H1 (cell line): ENCODE measurements at regions not wholly inside any gene's neighbourhood (a gene's known extent, or its start where the extent isn't known, plus 50 kb on each side); places are given as distances from the start of the nearest gene placed in this dataset.

Experiments used
- CTCF ChIA-PET: fragments of 300-600 bp; sonication (Branson Sonifier 250); formaldehyde crosslinking; loops from one replicate; lab custom pipeline; 2021; ENCODE audit not compliant: partially characterized antibody; lab: Charles Lee
- POLR2A ChIA-PET: fragments of 300-600 bp; sonication (Branson Sonifier 250); formaldehyde crosslinking; loops from one replicate; lab custom pipeline; 2021; ENCODE audit warnings: inconsistent platforms; ENCODE audit not compliant: partially characterized antibody; lab: Charles Lee
- DNase-seq, 2 experiments: peaks; one replicate each; pipeline versions ENCODE4 v3.0.0 to v3.0.0-alpha.2; 2010 to 2022; ENCODE audit warnings: low spot score in 2 of 2, low read depth in 1 of 2, mixed read lengths in 1 of 2
- FAIRE-seq: peaks from 2 replicates; lab custom pipeline; 2011; peaks lifted over from hg19 to GRCh38; lab: Jason Lieb, UNC
- H2AFZ ChIP-seq: 2 replicates; pipeline ENCODE4 v1.8.1; 2012; ENCODE audit warnings: low read length, inconsistent platforms
- H2AK5ac ChIP-seq: 2 replicates; pipeline ENCODE4 v1.6.1; 2013; ENCODE audit warnings: low read depth, low read length
- H2BK120ac ChIP-seq: replicated peaks from 2 replicates; pipeline ENCODE3; 2013; ENCODE audit warnings: low read depth, low read length, inconsistent platforms
- H2BK12ac ChIP-seq: 2 replicates; pipeline ENCODE4 v1.6.1; 2013; ENCODE audit warnings: low read depth, low read length
- H2BK15ac ChIP-seq: 2 replicates; pipeline ENCODE4 v1.6.1; 2013; ENCODE audit warnings: low read length
- H2BK20ac ChIP-seq: 2 replicates; pipeline ENCODE4 v1.6.1; 2013; ENCODE audit warnings: low read length
- H2BK5ac ChIP-seq: 2 replicates; pipeline ENCODE4 v1.6.1; 2013; ENCODE audit warnings: low read depth, low read length
- H3K14ac ChIP-seq: 2 replicates; pipeline ENCODE4 v1.6.1; 2013; ENCODE audit warnings: inconsistent platforms; ENCODE audit not compliant: insufficient read length
- H3K18ac ChIP-seq: 2 replicates; pipeline ENCODE4 v1.6.1; 2013; ENCODE audit warnings: low read length; ENCODE audit errors: extremely low read depth
- H3K23ac ChIP-seq: 2 replicates; pipeline ENCODE4 v1.6.1; 2013; ENCODE audit warnings: inconsistent platforms; ENCODE audit not compliant: insufficient read length
- H3K23me2 ChIP-seq: 2 replicates; pipeline ENCODE4 v1.6.1; 2013; ENCODE audit warnings: low read depth, low read length
- H3K27ac ChIP-seq: 2 replicates; pipeline ENCODE4 v1.6.1; 2011; ENCODE audit warnings: low read depth, low read length, inconsistent platforms
- H3K27me3 ChIP-seq, 4 experiments: replicated peaks in 1 of 4; 1 replicate in 1 of 4; 2 replicates in 3 of 4; pipeline versions ENCODE4 v1.6.1 to v1.8.1; 2011 to 2013; ENCODE audit warnings: low read length in 3 of 4, mild to moderate bottlenecking in 3 of 4, inconsistent platforms in 2 of 4, mixed read lengths in 2 of 4, moderate library complexity in 1 of 4; ENCODE audit not compliant: control insufficient read depth in 3 of 4, insufficient read depth in 3 of 4; ENCODE audit errors: extremely low read depth in 1 of 4
- H3K36me3 ChIP-seq, 4 experiments: 2 replicates each; pipeline versions ENCODE4 v1.6.1 to v1.8.1; 2011 to 2013; ENCODE audit warnings: mild to moderate bottlenecking in 4 of 4, low read length in 3 of 4, moderate library complexity in 2 of 4, control low read depth in 1 of 4, inconsistent platforms in 1 of 4; ENCODE audit not compliant: insufficient read depth in 4 of 4, control insufficient read depth in 2 of 4
- H3K4ac ChIP-seq: replicated peaks from 2 replicates; pipeline ENCODE3; 2013; ENCODE audit warnings: low read length, low read depth, mixed read lengths, inconsistent platforms; ENCODE audit not compliant: insufficient read length
- H3K4me1 ChIP-seq, 4 experiments: replicated peaks in 1 of 4; 1 replicate in 1 of 4; 2 replicates in 3 of 4; pipeline versions ENCODE4 v1.6.1 to v1.8.1; 2011 to 2013; ENCODE audit warnings: low read length in 3 of 4, inconsistent platforms in 2 of 4, mixed read lengths in 1 of 4; ENCODE audit not compliant: insufficient read depth in 4 of 4, control insufficient read depth in 3 of 4
- H3K4me2 ChIP-seq, 2 experiments: 2 replicates each; pipeline versions ENCODE4 v1.6.1 to v1.8.1; 2011 to 2013; ENCODE audit warnings: low read depth in 2 of 2, low read length in 2 of 2, control low read depth in 1 of 2, inconsistent platforms in 1 of 2, mild to moderate bottlenecking in 1 of 2; ENCODE audit not compliant: insufficient read depth in 1 of 2
- H3K4me3 ChIP-seq, 4 experiments: fragments of 200-600, 300-600 bp in 1 of 4; sonication (generic), shearing (Covaris generic), sonication (Bioruptor Twin) in 1 of 4; 2 replicates each; pipeline versions ENCODE4 v1.5.1 to v1.8.1; 2011 to 2016; ENCODE audit warnings: low read length in 4 of 4, low read depth in 3 of 4, control low read depth in 2 of 4, inconsistent platforms in 2 of 4, mild to moderate bottlenecking in 2 of 4, mixed read lengths in 1 of 4, moderate library complexity in 1 of 4; ENCODE audit not compliant: insufficient read depth in 2 of 4; ENCODE audit errors: extremely low read depth in 1 of 4
- H3K56ac ChIP-seq: replicated peaks from 2 replicates; pipeline ENCODE3; 2013; ENCODE audit warnings: low read depth, mild to moderate bottlenecking, mixed read lengths, low read length, inconsistent platforms; ENCODE audit not compliant: insufficient read length
- H3K79me1 ChIP-seq: 2 replicates; pipeline ENCODE4 v1.6.1; 2013; ENCODE audit warnings: low read depth, low read length, control low read depth
- H3K79me2 ChIP-seq, 2 experiments: 2 replicates each; pipeline versions ENCODE4 v1.6.1 to v1.8.1; 2012 to 2013; ENCODE audit warnings: low read length in 2 of 2, mild to moderate bottlenecking in 2 of 2, inconsistent platforms in 1 of 2; ENCODE audit not compliant: insufficient read depth in 2 of 2, control insufficient read depth in 1 of 2
- H3K9ac ChIP-seq, 4 experiments: replicated peaks in 1 of 4; 1 replicate in 1 of 4; 2 replicates in 3 of 4; pipeline versions ENCODE4 v1.6.1 to v1.8.1; 2011 to 2013; ENCODE audit warnings: low read depth in 3 of 4, low read length in 3 of 4, control low read depth in 2 of 4, mild to moderate bottlenecking in 2 of 4, moderate library complexity in 2 of 4, inconsistent platforms in 1 of 4; ENCODE audit errors: extremely low read depth in 1 of 4
- H3K9me3 ChIP-seq, 2 experiments: 2 replicates each; pipeline versions ENCODE4 v1.6.1 to v1.8.1; 2012 to 2013; ENCODE audit warnings: mild to moderate bottlenecking in 2 of 2, moderate library complexity in 2 of 2, control low read depth in 1 of 2, inconsistent platforms in 1 of 2, low read depth in 1 of 2, low read length in 1 of 2, mixed read lengths in 1 of 2; ENCODE audit not compliant: insufficient read depth in 2 of 2
- H4K20me1 ChIP-seq, 2 experiments: replicated peaks in 1 of 2; 2 replicates each; pipeline versions ENCODE3 to v1.8.1; 2011 to 2013; ENCODE audit warnings: inconsistent platforms in 2 of 2, low read length in 2 of 2, mild to moderate bottlenecking in 1 of 2; ENCODE audit not compliant: insufficient read depth in 2 of 2, control insufficient read depth in 1 of 2
- H4K5ac ChIP-seq: 2 replicates; pipeline ENCODE4 v1.6.1; 2013; ENCODE audit warnings: low read length, low read depth, mixed read lengths, inconsistent platforms; ENCODE audit not compliant: insufficient read length
- H4K8ac ChIP-seq: 2 replicates; pipeline ENCODE4 v1.8.0; 2013; ENCODE audit warnings: mild to moderate bottlenecking, moderate library complexity, low read length, inconsistent platforms; ENCODE audit not compliant: insufficient read depth; ENCODE audit errors: extremely low read depth
- H4K91ac ChIP-seq: replicated peaks from 2 replicates; pipeline ENCODE3; 2013; ENCODE audit warnings: low read length, mixed read lengths, inconsistent platforms; ENCODE audit not compliant: insufficient read length
- CREB1 ChIP-seq: IDR thresholded peaks from 2 replicates; pipeline ENCODE4 v1.6.1; 2012; ENCODE audit warnings: inconsistent platforms
- POLR2A ChIP-seq, 2 experiments: IDR thresholded peaks; 1 replicate in 1 of 2; 2 replicates in 1 of 2; pipeline ENCODE4 v1.6.1; 2011; ENCODE audit warnings: low read depth in 2 of 2, low read length in 2 of 2, mild to moderate bottlenecking in 2 of 2; ENCODE audit errors: control extremely low read depth in 1 of 2
- RXRA ChIP-seq: IDR thresholded peaks from 2 replicates; pipeline ENCODE4 v1.6.1; 2011; ENCODE audit warnings: low read depth, mild to moderate bottlenecking, low read length, moderate library complexity; ENCODE audit not compliant: insufficient read depth
- TEAD4 ChIP-seq: IDR thresholded peaks from 2 replicates; pipeline ENCODE4 v1.6.1; 2012; ENCODE audit warnings: low read depth, low read length, inconsistent platforms, mixed read lengths
- ZNF274 ChIP-seq: IDR thresholded peaks from 2 replicates; pipeline ENCODE4 v1.7.0; 2012; ENCODE audit warnings: low read length, borderline replicate concordance; ENCODE audit errors: extremely low read depth
- TF ChIP-seq, protein P1 (sequence below): IDR thresholded peaks from 2 replicates; pipeline ENCODE4 v1.6.1; 2012; ENCODE audit warnings: low read length, inconsistent platforms

- H2BK120ac ChIP-seq = no peak overlapping the region
- DNase-seq (no peak), FAIRE-seq (no peak)
- no peaks in the 10 kb centered on the region for H3K23me2 ChIP-seq
- no peak overlapping the region for H2BK20ac ChIP-seq
- no peak overlapping the region for H2AK5ac ChIP-seq
- no peak overlapping the region for H4K5ac ChIP-seq
- H2BK15ac ChIP-seq = no peak overlapping the region
- no peak overlapping the region for H3K14ac ChIP-seq
- H3K4me1 ChIP-seq = no peaks in the 10 kb centered on the region
- no peak overlapping the region for H2AFZ ChIP-seq
- no peaks in the 10 kb centered on the region for H3K79me2 ChIP-seq
- H3K23ac ChIP-seq = no peak overlapping the region
- no peak overlapping the region for H2BK12ac ChIP-seq
- no peak overlapping the region for H4K91ac ChIP-seq
- no peak overlapping the region for H3K56ac ChIP-seq
- H3K36me3 ChIP-seq = no peaks in the 10 kb centered on the region
- H3K27ac ChIP-seq = no peak overlapping the region
- H3K18ac ChIP-seq = no peak overlapping the region
- H3K4ac ChIP-seq = no peak overlapping the region
- no peaks in the 10 kb centered on the region for H3K79me1 ChIP-seq
- no peaks in the 10 kb centered on the region for H3K27me3 ChIP-seq
- no peak overlapping the region for H3K4me3 ChIP-seq
- no peak overlapping the region for H4K8ac ChIP-seq
- H3K4me2 ChIP-seq = no peak overlapping the region
- H3K9me3 ChIP-seq = peaks cover 0 to 4% of the 10 kb centered on the region in 2 experiments; a peak in 1 of 4 replicates
- ChIA-PET POLR2A (no interaction called here), CTCF (no interaction called here)
- H4K20me1 ChIP-seq = no peaks in the 10 kb centered on the region
- no peak overlapping the region for H2BK5ac ChIP-seq
- no peak overlapping the region for H3K9ac ChIP-seq
- TF ChIP-seq RXRA (no peak), CREB1 (no peak), POLR2A (IDR thresholded peaks at IDR 0.05; ENCODE audit: control extremely low read depth in 1 of 2, low read depth in 2 of 2, low read length in 2 of 2) (no peak), ZNF274 (no peak), TEAD4 (no peak)
- TF ChIP-seq, protein P1, sequence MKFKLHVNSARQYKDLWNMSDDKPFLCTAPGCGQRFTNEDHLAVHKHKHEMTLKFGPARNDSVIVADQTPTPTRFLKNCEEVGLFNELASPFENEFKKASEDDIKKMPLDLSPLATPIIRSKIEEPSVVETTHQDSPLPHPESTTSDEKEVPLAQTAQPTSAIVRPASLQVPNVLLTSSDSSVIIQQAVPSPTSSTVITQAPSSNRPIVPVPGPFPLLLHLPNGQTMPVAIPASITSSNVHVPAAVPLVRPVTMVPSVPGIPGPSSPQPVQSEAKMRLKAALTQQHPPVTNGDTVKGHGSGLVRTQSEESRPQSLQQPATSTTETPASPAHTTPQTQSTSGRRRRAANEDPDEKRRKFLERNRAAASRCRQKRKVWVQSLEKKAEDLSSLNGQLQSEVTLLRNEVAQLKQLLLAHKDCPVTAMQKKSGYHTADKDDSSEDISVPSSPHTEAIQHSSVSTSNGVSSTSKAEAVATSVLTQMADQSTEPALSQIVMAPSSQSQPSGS = no peak
These were observed 308.6 kb upstream of the GIMD1 start for GRCh38 chr4:106677213-106677612.
